8988T (cell line): ENCODE measurements at regions not wholly inside any gene's neighbourhood (a gene's known extent, or its start where the extent isn't known, plus 50 kb on each side); places are given as distances from the start of the nearest gene placed in this dataset.
"Not testable (repeated sequence)": the region's sequence is repeated elsewhere in the genome, so short reads cannot be mapped to it uniquely, and the experiment has no call there.

Experiments
- DNase-seq: peaks from one replicate; pipeline ENCODE4 v3.0.0; 2011

DNA sequence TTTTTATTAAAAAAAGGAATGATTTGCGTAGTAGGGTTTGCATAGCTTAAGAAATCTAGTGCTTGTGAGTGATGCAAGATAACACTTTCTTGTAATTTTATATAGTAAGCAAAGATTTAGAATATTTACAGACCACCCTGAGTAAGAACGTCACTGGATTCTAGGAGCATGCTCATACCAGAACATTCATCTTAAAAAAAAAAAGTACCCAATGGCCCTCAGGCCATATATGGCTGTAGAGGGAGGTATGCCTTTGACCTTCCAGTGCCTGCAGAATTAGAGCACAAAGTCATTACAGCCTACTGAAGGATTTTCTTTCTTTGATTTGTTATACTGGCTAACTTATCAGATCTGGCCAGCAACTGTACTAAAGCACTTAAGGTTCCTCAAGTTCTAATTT is 236.3 kb upstream of the GYPA start:
- no peak for DNase-seq

- no peak for DNase-seq
Observed at GRCh38 chr4:144384408-144384807, 243.9 kb upstream of the GYPA start.

GRCh38 chr4:144399927-144400326 is 246.0 kb upstream of the HHIP start:
- no peak for DNase-seq

DNA sequence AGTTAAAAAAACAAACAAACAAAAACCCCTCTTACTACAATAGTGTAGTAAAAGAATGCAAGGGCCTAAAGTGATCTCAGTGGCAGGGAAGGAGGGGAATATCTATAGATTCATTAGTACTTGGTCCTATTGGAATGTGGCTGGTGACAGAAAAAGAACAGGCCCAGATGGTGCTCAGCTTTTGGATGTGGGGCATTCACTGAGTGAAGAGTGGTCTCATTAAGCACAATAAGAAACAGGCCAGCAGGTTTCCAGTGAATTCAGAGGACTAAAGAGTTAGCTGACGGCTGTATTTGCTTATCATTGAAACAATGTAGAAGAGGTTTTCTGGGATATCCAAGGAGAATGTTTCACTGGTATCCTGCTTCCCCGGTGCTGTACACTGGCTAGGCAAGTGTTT is 243.8 kb upstream of the HHIP start:
- DNase-seq = no peak

GRCh38 chr4:144402999-144403398 is 243.0 kb upstream of the HHIP start:
- DNase-seq = no peak

DNA sequence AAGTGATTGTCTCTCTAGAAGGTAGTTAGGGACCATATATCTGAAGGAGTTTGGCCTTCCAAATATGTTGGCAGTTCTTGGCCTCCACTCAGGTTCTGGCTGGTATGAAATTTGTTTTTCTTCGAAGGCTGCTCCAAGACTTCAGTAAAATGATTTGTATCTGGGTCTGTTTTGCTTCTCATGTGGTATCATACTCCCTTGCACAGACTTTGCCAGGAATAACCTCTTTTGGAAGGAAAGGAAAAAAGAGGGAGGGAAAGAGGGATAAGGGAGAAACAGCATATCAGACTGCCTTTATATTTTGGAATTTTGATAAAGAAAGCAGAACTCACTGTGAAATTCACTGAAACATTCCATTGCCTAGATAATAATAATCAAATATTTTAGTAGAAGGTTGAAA is 242.1 kb upstream of the HHIP start:
- no peak for DNase-seq

- DNase-seq = no peak
Observed at GRCh38 chr4:144409525-144409924, 236.4 kb upstream of the HHIP start.

DNA sequence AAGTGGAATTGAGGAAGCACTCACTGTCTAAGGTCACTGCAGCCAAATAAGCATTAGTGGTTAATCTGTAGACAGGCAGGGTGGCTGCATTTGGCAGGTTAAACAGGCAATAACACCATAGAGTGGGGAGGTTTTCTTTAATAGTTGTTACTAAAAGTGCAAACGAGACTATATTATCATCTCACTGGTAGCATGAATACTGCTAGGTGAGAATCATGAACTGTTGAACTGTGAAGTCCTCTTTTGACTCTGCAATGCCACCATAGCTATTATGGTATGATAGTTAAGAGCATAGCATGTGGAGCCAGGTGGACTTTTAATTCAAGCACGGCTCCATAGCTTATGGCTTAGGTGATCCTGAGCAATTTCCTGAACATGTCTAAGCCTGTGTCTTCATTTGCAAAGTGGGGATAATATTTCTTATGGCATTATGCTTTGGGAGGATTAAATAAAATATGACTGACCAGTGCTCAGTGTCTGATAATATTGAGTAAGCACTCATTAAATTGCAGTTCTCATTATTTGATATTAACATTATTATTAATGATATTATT is 235.6 kb upstream of the HHIP start:
- no peak for DNase-seq

DNA sequence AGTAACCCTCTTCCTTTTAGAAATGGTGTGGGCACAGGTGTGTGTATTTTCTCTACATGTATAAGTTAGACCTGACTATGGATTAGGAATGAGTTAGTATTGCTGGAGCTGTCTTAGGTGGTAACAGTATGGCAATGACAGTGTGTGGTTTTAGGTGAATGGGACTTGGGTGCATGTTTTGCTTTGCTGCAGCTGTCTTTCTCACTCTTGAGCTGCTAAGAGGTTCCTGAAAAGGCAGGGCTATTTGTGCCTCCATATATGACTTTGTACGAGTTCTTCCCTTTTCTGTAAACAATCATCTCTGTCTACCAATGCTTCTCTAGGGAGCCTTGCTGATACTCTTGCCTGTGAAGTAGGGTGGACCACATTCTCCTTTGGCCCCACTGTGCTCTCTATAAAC is 234.8 kb upstream of the HHIP start:
- no peak for DNase-seq

DNA sequence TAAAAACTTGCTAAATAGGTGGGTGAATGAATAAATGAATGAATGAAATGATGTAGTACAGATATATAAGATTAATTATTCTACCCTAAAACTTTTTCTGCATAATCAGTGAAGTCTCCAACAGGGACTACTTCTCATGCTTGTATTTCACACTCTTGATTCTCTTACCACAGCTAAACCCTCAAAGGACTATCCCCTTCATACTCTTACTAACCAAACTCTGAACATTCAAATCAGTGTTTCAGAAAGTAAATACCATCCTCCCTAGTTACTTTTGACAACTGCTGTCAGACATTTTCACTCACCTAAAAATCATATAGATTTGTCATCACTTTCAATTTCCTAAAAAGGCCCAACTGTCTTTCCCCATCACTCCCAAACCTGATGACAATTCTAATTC is 234.3 kb upstream of the HHIP start:
- no peak for DNase-seq

DNA sequence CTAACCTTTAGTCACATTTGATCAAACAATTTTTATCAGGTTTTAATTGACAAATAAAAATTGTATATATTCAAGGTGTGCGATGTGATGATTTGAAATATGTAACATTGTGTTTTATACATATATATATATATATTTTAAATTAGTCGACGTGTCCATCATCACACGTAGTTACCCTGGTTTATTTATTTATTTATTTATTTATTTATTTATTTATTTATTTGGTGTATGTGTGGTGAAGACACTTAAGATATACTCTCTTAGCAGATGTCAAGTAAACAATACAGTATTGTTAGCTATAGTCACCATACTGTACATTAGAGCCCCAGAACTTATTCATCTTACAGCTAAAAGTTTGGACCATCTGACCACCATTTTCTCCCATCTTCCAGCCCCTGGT is 224.9 kb upstream of the HHIP start:
- DNase-seq = no peak

- DNase-seq = no peak
Observed at GRCh38 chr4:144421839-144422565, 224.0 kb upstream of the HHIP start.

DNA sequence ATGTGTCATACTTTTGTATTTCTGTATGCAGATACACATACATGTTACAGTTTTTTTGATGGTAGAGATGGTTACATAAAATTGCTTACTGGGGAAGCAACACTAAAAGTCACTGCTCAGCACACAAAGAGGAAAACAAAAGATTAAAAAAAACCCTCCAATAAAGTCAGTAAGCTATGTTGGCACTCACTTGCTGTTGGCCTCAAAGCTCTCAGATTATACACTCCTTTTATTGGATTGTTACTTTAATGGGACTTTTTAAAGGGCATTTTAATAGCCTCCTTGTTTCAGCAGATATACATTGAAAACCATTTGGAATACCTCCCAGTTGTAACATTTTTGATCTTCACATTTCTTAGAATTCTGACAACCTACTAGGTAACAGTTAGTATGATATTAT is 222.0 kb upstream of the HHIP start:
- DNase-seq = no peak

DNA sequence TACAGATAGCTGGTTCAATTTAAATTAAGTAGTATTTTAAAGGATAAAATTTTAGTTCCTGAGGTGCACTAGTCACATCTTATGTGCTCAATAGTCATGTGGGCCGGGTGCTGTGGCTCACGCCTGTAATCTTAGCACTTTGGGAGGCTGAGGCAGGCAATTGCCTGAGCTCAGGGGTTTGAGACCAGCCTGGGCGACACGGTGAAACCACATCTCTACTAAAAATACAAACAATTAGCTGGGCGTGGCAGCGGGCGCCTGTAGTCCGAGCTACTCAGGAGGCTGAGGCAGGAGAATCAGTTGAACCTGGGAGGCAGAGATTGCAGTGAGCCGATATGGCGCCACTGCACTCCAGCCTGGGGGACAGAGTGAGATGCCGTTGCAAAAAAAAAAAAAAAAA is 219.9 kb upstream of the HHIP start:
- not testable (repeated sequence) for DNase-seq

GRCh38 chr4:144442713-144443112 is 203.2 kb upstream of the HHIP start:
- no peak for DNase-seq

- DNase-seq = no peak
Observed at GRCh38 chr4:144449611-144450010, 196.3 kb upstream of the HHIP start.

DNA sequence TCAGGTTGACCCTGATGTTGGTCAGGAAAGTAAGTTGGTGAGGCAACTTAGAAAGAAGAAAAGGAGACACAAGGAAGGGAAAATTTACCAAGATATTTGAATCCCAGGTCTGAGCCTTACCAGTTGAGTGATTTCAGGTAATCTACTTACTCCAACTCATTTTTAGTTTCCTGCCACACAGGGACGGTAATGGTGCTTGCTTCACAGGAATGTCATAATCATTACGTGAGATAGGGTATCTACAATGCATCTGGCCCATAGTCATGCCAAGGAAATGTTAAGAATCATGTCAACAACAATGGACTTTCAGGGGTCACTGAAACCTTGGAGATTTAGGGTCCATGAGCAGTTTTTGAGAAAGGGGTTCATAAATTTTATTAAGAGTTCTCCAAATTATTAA is 195.4 kb upstream of the HHIP start:
- DNase-seq = no peak

GRCh38 chr4:144451766-144452450 is 194.0 kb upstream of the HHIP start:
- DNase-seq = no peak

DNA sequence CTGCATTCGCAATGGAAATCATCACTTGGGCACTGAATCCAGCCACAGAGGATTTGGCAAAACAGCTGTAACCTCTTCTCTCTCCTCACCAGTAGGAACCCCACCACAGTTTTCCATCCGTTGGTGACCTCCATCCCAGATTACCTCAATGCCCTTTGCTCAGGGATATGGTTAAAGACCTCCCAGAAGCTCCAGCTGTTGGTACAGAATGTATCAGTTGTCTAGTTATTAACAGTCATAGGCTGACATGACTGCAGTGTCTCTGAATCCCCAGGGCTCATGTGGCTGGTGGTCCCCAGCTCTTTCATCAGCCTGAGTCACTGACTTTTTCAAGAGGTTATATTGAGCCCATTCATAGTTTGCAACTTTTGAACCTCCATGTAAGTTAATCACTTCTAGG is 189.8 kb upstream of the HHIP start:
- DNase-seq = no peak

DNA sequence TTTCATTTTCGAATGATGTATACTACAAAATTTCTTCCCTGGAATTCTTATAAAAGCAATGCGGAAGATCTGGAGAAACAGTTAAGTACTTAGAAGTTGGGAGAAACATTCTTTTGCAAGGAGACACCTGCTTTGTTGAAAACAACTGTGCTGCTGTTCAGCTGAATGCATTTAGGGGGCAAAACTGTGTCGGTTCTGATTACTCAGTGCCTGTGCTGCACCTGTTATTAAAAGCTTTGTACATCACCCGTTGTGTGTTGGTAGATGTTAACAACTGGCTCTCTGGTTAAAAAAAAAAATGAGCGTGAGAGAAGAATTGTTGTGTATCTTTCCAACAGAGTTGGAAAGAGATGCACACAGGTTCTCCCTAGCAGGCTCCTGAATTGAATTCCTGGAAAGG is 184.1 kb upstream of the HHIP start:
- no peak for DNase-seq

DNA sequence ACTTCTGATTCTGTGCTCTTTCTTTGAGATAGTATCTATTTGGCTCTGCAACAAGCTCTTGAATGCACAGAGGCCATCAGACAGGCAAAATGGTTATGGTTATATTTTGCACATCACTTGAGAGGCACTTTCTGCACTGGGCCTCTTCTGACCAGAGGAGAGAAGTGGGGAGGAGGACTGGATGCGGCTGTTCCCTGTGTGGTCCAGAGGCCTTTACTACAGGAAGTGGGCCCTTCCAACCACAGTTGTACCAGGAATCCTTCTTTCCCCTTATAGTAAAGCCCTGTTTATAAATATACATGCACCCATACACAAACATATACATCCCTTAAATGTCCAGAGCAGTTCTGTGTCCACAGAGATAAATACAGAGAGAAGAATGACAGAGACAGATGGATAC is 182.7 kb upstream of the HHIP start:
- DNase-seq = no peak

DNA sequence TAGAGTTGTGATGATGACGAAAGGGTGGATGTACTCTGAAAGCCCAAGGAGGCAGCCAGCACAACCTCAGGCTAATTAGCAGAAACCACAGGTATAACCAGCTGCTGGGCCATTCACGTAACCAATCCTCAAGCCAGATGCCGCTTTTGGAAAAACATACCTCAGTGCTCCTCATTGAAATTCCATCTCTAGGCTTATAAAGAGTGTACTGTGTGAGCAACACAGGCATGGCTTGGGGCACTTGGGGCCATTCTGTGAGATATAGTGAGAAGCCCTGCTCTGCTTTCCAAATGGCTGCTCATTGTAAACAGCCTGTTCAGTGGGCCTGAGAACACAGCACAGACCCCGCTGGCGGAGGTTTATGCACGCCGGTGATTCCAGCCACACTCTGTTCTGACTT is 182.1 kb upstream of the HHIP start:
- no peak for DNase-seq

DNA sequence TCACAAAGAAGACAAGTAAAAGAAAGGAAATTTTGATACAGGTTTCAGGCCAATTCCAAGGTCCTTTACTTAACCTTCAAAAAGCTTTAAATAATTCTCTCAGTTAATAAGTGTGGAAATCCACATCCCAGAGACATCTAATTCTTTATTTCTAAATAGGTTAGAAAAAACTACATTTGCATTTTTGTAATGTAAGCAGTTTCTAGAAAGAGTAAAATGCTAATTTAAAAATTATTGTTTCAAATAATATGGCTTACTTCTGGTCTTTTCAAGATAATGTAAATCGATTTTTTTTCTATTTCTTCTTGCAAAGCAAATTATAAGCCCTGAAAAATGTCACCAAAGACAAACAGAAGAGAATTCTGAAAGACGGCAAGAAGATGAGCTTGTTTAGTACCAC is 180.4 kb upstream of the HHIP start:
- no peak for DNase-seq

DNA sequence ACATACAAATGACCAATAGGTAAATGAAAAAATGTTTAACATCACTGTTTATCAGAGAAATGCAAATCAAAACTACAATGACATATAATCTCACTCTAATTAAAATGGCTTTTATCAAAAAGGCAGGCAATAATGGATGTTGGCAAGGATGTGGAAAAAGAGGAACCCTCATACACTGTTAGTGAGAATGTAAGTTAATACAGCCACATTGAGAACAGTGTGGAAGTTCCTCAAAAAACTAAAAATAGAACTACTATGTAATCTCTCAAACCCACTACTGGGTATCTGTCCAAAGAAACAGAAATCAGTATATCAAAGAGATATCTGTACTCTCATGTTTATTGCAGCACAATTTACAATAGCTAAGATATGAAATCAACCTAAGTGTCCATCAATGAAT is 165.9 kb upstream of the HHIP start:
- DNase-seq = no peak

GRCh38 chr4:144489831-144490230 is 156.1 kb upstream of the HHIP start:
- DNase-seq = no peak
